ENCODE measurements at regions not wholly inside any gene's neighbourhood (a gene's known extent, or its start where the extent isn't known, plus 50 kb on each side); places are given as distances from the start of the nearest gene placed in this dataset.
"Not testable (repeated sequence)": the region's sequence is repeated elsewhere in the genome, so short reads cannot be mapped to it uniquely, and the experiment has no call there.

DNA sequence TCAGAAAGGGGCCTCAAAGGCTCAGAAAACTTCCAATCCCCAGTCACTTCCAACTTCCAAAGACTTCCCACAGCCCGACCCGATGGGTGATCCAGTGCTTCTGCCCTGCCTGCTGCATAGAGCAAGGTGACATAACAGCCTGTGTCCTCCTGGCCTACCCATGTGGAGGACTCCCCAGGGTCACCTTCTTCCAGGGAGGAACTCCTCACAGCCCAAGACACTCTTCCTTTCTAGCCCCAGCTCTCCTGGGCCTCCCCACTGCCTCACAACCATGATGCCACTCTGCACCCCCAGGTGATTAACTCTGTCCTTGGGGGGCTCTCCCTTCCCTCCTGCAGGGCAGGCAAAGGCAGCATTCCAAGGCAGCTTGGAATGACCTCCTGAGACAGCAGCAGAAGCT, 158.4 kb upstream of the PDE1C start:
- Mint-ChIP-seq H3K4me3 (no peak overlapping the region), H3K27me3 (no peaks in the 10 kb centered on the region), H3K4me1 (no peaks in the 10 kb centered on the region), H3K9me3 (peaks cover 6% of the 10 kb centered on the region), H3K36me3 (no peaks in the 10 kb centered on the region), H3K27ac (no peak overlapping the region)
- no peak for ATAC-seq

DNA sequence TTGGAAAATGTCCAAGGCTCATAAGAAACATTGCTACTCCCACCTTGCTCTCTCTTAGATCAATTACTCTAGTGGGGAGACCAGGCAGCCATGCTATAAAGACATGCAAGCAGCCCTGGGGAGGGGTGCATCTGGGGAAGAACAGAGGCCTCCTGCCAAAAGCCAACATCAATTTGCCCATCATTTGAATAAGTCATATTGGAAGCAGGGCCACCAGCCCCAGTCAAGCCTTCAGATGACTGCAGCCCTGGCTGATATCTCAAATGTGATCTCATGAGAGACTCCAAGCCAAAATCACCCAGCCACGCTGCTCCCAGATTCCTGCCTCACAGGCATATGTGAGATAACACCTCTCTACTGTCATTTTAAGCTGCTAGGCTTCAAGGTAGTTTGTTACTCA, 157.5 kb upstream of the PDE1C start:
- no peak for ATAC-seq
- H3K4me3 Mint-ChIP-seq, result no peak overlapping the region
- no peaks in the 10 kb centered on the region for H3K4me1 Mint-ChIP-seq
- H3K27ac Mint-ChIP-seq, result no peak overlapping the region
- H3K9me3 Mint-ChIP-seq, result peaks cover 4% of the 10 kb centered on the region
- H3K27me3 Mint-ChIP-seq, result no peaks in the 10 kb centered on the region
- no peaks in the 10 kb centered on the region for H3K36me3 Mint-ChIP-seq

DNA sequence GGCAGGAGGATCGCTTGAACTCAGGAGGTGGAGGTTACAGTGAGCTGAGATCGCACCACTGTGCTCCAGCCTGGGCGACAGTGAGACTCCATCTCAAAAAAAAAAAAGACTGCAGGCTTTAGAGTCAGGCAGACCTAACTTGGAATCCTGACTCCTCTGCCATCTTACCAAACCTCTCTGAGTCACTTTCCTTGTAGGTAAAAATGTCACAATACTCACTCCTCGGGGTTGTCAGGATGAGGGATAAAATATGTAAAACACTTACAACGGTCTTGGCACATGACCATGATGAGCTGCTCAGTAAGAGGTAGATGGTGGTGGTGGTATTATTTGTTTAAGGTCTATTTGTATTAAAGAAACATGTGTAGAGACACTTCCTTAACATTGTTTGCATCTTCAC, 154.1 kb upstream of the PDE1C start:
- Mint-ChIP-seq H3K27ac (no peak overlapping the region), H3K36me3 (no peaks in the 10 kb centered on the region)
- ATAC-seq, result no peak

GRCh38 chr7:32223721-32224120, 153.5 kb upstream of the PDE1C start:
- Mint-ChIP-seq H3K4me1 (no peaks in the 10 kb centered on the region), H3K27me3 (no peaks in the 10 kb centered on the region), H3K9me3 (peaks cover 3% of the 10 kb centered on the region), H3K27ac (no peak overlapping the region), H3K4me3 (no peak overlapping the region), H3K36me3 (no peaks in the 10 kb centered on the region)
- no peak for ATAC-seq

More for the DNA sequence above, 154.1 kb upstream of the PDE1C start:
- peaks cover 4% of the 10 kb centered on the region for H3K9me3 Mint-ChIP-seq
- H3K27me3 Mint-ChIP-seq, result no peaks in the 10 kb centered on the region
- no peaks in the 10 kb centered on the region for H3K4me1 Mint-ChIP-seq
- no peak overlapping the region for H3K4me3 Mint-ChIP-seq

GRCh38 chr7:32223071-32223650, 153.0 kb upstream of the PDE1C start:
- Mint-ChIP-seq H3K4me1 (no peaks in the 10 kb centered on the region), H3K4me3 (no peak overlapping the region)

DNA sequence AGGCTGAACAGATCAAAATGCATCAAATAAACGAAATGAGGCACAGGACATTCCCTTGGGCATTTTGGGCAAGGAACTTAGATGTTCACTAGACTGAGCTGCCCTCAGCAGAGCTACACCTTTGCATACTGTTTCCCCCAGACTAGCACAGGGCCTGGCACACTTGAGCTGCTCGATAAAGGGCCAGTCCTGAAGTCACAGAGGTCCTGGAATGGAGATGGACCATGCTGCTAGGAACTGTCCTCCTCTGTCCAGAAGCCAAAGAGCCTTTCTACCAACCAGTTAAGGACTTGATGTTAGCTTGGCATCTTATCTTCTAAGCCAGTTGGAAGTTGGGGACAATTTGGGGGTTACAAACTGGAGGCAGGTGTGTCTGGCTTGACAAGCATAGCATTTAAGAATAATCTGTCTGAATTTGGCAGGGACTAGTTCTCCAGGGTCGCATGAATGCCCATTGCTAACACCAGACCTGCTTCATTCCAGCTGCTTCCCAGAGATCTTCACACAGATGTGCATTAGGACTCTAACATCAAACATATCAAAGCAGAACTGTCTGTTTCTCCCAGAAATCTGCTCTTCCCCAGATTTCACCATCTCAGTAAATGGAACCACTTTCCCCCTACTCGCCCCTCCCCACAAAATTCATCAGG, 152.2 kb upstream of the PDE1C start:
- Mint-ChIP-seq H3K4me3 (no peak overlapping the region), H3K36me3 (no peaks in the 10 kb centered on the region), H3K27ac (no peak overlapping the region), H3K4me1 (no peaks in the 10 kb centered on the region), H3K9me3 (no peaks in the 10 kb centered on the region), H3K27me3 (no peaks in the 10 kb centered on the region)
- ATAC-seq, result no peak

More at GRCh38 chr7:32223071-32223650, 153.0 kb upstream of the PDE1C start:
- no peaks in the 10 kb centered on the region for H3K9me3 Mint-ChIP-seq
- no peaks in the 10 kb centered on the region for H3K36me3 Mint-ChIP-seq
- ATAC-seq, result no peak
- no peak overlapping the region for H3K27ac Mint-ChIP-seq
- H3K27me3 Mint-ChIP-seq, result no peaks in the 10 kb centered on the region

DNA sequence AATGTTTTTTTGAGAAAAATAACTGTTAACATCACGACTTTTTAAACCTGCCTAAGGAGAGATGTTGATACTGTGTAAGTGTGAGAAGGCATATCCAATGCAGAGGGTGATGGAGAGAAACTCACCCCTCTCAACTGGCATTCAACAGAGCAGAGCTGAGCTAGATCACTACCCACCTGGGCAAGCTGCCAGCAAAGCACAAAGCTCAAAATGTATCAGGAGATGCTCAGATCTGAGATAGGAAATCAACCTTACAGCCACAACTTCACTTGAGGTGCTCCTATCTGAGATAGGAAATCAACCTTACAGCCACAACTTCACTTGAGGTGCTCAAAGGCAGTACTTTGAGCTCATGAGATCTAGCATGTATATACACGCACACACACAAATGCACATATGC, 151.5 kb upstream of the PDE1C start:
- Mint-ChIP-seq H3K4me3 (no peak overlapping the region), H3K36me3 (no peaks in the 10 kb centered on the region), H3K4me1 (no peaks in the 10 kb centered on the region), H3K27me3 (no peaks in the 10 kb centered on the region), H3K9me3 (no peaks in the 10 kb centered on the region), H3K27ac (no peak overlapping the region)
- no peak for ATAC-seq

DNA sequence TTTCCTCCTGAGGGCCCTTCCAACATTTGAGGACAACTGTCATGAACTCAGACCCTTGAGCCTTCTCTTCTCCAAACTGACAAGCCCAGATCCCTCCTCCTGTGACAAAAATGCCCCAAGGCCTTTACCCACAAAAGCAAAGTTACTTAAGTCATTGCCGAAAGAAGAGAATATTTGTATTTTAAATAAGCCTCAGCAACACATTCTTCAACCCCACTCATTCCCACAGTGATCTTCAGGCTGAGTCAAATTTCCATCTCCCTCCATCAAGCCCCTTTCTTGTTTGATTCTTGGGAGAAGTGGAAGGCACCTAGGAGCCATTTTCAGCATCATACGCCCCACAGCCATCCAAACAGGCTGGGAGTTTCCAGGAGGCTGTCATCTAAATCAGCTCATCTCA, 150.8 kb upstream of the PDE1C start:
- no peaks in the 10 kb centered on the region for H3K27me3 Mint-ChIP-seq
- no peak overlapping the region for H3K27ac Mint-ChIP-seq
- ATAC-seq, result no peak
- no peaks in the 10 kb centered on the region for H3K4me1 Mint-ChIP-seq
- H3K4me3 Mint-ChIP-seq, result no peak overlapping the region
- H3K9me3 Mint-ChIP-seq, result no peaks in the 10 kb centered on the region
- H3K36me3 Mint-ChIP-seq, result no peaks in the 10 kb centered on the region

DNA sequence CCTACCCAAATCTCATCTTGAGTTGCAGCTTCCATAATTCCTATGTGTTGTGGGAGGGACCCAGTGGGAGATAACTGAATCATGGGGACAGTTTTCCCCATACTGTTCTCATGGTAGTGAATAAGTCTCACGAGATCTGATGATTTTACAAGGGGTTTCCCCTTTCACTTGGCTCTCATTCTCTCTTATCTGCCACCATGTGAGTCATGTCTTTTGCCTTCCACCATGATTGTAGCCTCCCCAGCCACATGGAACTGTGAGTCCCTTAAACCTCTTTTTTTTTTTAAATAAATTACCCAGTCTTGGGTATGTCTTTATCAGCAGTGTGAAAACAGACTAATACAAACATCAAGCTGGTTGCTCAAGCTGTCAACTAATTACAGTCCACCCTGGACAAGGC, 149.6 kb upstream of the PDE1C start:
- not testable (repeated sequence) for H3K9me3 Mint-ChIP-seq, ATAC-seq, H3K4me3 Mint-ChIP-seq, H3K4me1 Mint-ChIP-seq, H3K27ac Mint-ChIP-seq, H3K27me3 Mint-ChIP-seq, H3K36me3 Mint-ChIP-seq

DNA sequence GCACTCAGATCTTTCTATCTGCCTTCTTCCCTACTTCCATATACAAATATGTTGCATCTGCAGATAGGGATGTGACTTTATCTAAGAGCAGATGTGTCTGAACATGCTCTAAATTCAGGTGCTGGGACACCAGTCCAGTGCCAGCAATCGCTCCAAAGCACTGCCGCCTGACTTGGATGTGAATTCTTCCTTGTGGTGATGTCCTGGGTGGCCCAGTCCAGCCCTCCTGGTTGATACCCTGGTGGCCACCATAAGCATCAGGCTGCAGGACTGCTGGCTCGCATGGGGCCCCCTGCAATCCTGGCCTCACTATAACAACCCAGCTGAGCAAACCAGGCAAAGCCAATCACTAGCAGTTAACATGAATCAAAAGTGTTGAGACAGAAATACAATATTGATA, 149.2 kb upstream of the PDE1C start:
- no peak for ATAC-seq
- H3K27me3 Mint-ChIP-seq, result no peaks in the 10 kb centered on the region
- H3K27ac Mint-ChIP-seq, result no peak overlapping the region
- no peak overlapping the region for H3K4me3 Mint-ChIP-seq
- no peaks in the 10 kb centered on the region for H3K4me1 Mint-ChIP-seq
- no peaks in the 10 kb centered on the region for H3K36me3 Mint-ChIP-seq
- H3K9me3 Mint-ChIP-seq, result no peaks in the 10 kb centered on the region

GRCh38 chr7:32218741-32219288, 148.6 kb upstream of the PDE1C start:
- no peak for ATAC-seq

DNA sequence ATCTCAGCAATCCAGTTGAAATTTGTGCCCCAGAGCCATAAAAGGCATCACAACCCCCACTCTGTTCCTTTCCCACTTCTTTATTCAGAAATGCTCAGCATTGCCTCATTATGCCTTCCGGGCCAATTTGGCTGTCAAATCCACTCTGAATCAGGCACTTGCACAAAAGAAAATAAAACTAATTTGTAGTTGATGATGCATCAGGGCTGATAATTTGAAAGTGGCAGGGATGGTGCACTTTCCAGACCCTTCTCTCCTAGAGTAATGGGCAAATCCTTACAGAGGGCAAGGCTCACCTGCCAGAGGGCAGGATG, 147.9 kb upstream of the PDE1C start:
- Mint-ChIP-seq H3K4me3 (no peak overlapping the region), H3K27me3 (no peaks in the 10 kb centered on the region), H3K36me3 (no peaks in the 10 kb centered on the region), H3K9me3 (no peaks in the 10 kb centered on the region), H3K27ac (no peak overlapping the region), H3K4me1 (no peaks in the 10 kb centered on the region)
- no peak for ATAC-seq

More at GRCh38 chr7:32218741-32219288, 148.6 kb upstream of the PDE1C start:
- no peaks in the 10 kb centered on the region for H3K36me3 Mint-ChIP-seq
- no peak overlapping the region for H3K27ac Mint-ChIP-seq
- H3K4me1 Mint-ChIP-seq, result no peaks in the 10 kb centered on the region
- no peaks in the 10 kb centered on the region for H3K9me3 Mint-ChIP-seq
- no peaks in the 10 kb centered on the region for H3K27me3 Mint-ChIP-seq
- no peak overlapping the region for H3K4me3 Mint-ChIP-seq

GRCh38 chr7:32217341-32218153, 147.3 kb upstream of the PDE1C start:
- Mint-ChIP-seq H3K9me3 (no peaks in the 10 kb centered on the region), H3K36me3 (no peaks in the 10 kb centered on the region), H3K4me1 (no peaks in the 10 kb centered on the region), H3K4me3 (no peak overlapping the region), H3K27me3 (no peaks in the 10 kb centered on the region), H3K27ac (no peak overlapping the region)
- ATAC-seq, result no peak

- H3K36me3 Mint-ChIP-seq, result no peaks in the 10 kb centered on the region
- no peaks in the 10 kb centered on the region for H3K4me1 Mint-ChIP-seq
- ATAC-seq, result no peak
- no peaks in the 10 kb centered on the region for H3K27me3 Mint-ChIP-seq
- H3K4me3 Mint-ChIP-seq, result no peak overlapping the region
- no peaks in the 10 kb centered on the region for H3K9me3 Mint-ChIP-seq
- H3K27ac Mint-ChIP-seq, result no peak overlapping the region
Observed at GRCh38 chr7:32216759-32217158, 146.6 kb upstream of the PDE1C start.

DNA sequence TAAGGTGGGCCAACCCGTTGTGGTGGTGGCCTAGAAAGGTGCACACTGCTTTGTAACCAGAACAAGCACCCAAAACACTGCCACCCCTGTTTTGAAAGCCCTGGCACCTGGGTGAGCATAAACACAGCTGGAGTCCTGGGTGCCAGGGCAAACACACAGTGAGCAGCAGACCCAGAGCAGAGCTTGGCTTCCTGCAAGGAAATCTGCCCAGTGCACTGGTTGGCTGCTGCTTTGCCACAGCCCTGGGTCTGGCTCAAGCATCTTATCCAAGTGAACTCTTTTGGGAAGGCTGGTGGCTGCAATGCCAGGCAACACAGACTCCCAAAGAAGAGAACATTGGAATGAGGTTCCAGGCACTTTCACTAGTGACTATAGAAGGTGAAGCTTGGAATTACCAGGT, 145.5 kb upstream of the PDE1C start:
- Mint-ChIP-seq H3K9me3 (no peaks in the 10 kb centered on the region), H3K27ac (no peak overlapping the region), H3K4me1 (no peaks in the 10 kb centered on the region), H3K27me3 (no peaks in the 10 kb centered on the region), H3K4me3 (no peak overlapping the region), H3K36me3 (no peaks in the 10 kb centered on the region)
- ATAC-seq, result no peak

- Mint-ChIP-seq H3K27me3 (no peaks in the 10 kb centered on the region), H3K4me3 (no peak overlapping the region), H3K27ac (no peak overlapping the region), H3K36me3 (no peaks in the 10 kb centered on the region), H3K9me3 (no peaks in the 10 kb centered on the region), H3K4me1 (no peaks in the 10 kb centered on the region)
- no peak for ATAC-seq
Observed at GRCh38 chr7:32214913-32215312, 144.7 kb upstream of the PDE1C start.

Data from stimulated activated memory B cell treated with anti-CD40 and anti-IgM and Interleukin-4, amounts not matched to agents 10 μg/mL and 1 μg/mL and 100 μg/mL, for 72 hours (primary cell).